ENCODE measurements at regions not wholly inside any gene's neighbourhood (a gene's known extent, or its start where the extent isn't known, plus 50 kb on each side); places are given as distances from the start of the nearest gene placed in this dataset.

- no peak for TF ChIP-seq ZNF639 (tag by site-specific recombination; IDR thresholded peaks at IDR 0.05)
- no peak for TF ChIP-seq ZBTB48 (tag by site-specific recombination; IDR thresholded peaks at IDR 0.05)
These were observed 243.8 kb upstream of the ADAMTS16 start (continued) for GRCh38 chr5:4896328-4896727.

DNA sequence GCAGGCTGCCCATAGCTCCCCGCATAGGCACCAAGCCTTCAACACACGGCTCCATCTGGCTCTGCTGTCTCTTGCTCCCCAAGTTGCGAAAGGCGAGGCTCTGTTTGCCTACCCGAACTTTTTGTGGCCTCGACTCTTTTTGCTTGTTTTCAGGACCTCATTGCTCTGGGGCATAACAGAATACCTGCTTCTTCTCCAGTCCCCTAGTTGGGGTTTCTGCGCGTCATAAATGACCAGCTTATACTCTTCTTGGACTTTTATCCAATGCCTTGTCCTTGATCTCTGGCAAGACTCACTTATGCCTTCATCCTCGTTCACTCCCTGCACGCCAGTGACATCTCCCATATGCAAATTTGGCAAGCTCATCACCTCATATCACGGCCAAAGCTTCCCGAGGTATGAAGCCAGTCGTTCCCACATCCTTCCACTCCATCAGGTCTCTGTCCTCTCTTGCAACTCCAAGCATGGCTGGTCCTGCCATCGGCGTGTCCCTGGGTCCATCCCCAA is 238.8 kb upstream of the ADAMTS16 start:
- ChIA-PET POLR2A (no interaction called here), CTCF (no interaction called here)
- H3K4me3 ChIP-seq (ENCODE audit: low read depth, low read length) = no peak overlapping the region

DNA sequence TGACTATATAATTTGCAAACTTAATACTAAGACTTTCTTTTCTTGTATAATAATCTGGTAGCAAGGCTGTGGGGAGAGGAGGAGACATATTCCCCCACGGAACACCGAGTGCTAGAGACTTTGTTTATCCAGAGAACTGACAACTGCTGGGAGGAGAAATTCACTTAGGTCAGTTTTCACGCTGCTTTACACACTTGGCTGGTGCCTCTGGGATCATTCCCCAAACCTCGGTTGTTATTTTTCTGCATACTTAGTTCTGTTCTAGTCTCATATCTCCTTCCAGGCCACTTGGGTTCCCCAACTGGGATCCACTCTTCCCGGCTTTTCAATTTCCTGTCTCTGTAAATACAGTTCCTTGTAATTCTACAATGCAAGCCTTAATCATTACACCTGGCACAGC is 238.2 kb upstream of the ADAMTS16 start:
- no peak overlapping the region for H3K4me3 ChIP-seq (ENCODE audit: low read depth, low read length)
- H3K9me3 ChIP-seq (ENCODE audit: control insufficient read depth, insufficient read depth, low read depth, low read length) = no peaks in the 10 kb centered on the region
- CTCF ChIA-PET = no interaction called here
- H3K27ac ChIP-seq (ENCODE audit: extremely low read depth, low read depth, low read length) = no peak overlapping the region
- POLR2A ChIA-PET = no interaction called here
- H3K36me3 ChIP-seq (ENCODE audit: control insufficient read depth in 2 of 2, insufficient read depth in 1 of 2, low read length in 2 of 2) = no peaks in the 10 kb centered on the region
- peaks cover 2% of the 10 kb centered on the region; the same call in 1 of the 2 replicates for H3K4me1 ChIP-seq (ENCODE audit: control insufficient read depth, insufficient read depth, low read length)
- no peak for TF ChIP-seq RBAK (tag by site-specific recombination; IDR thresholded peaks at IDR 0.05)
- no peak for TF ChIP-seq ZNF10 (tag by site-specific recombination; IDR thresholded peaks at IDR 0.05)
- TF ChIP-seq ZBTB48 (tag by site-specific recombination; IDR thresholded peaks at IDR 0.05) = no peak
- TF ChIP-seq ZNF132 (tag by site-specific recombination; IDR thresholded peaks at IDR 0.05; ENCODE audit: borderline replicate concordance) = no peak
- TF ChIP-seq, protein P1, sequence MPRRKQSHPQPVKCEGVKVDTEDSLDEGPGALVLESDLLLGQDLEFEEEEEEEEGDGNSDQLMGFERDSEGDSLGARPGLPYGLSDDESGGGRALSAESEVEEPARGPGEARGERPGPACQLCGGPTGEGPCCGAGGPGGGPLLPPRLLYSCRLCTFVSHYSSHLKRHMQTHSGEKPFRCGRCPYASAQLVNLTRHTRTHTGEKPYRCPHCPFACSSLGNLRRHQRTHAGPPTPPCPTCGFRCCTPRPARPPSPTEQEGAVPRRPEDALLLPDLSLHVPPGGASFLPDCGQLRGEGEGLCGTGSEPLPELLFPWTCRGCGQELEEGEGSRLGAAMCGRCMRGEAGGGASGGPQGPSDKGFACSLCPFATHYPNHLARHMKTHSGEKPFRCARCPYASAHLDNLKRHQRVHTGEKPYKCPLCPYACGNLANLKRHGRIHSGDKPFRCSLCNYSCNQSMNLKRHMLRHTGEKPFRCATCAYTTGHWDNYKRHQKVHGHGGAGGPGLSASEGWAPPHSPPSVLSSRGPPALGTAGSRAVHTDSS (tag by site-specific recombination; IDR thresholded peaks at IDR 0.05) = no peak
- TF ChIP-seq ZNF510 (tag by site-specific recombination; IDR thresholded peaks at IDR 0.05; ENCODE audit: insufficient replicate concordance) = no peak
- TF ChIP-seq ZNF426 (tag by site-specific recombination; IDR thresholded peaks at IDR 0.05) = no peak

More for the DNA sequence above, 238.8 kb upstream of the ADAMTS16 start:
- H3K36me3 ChIP-seq (ENCODE audit: control insufficient read depth in 2 of 2, insufficient read depth in 1 of 2, low read length in 2 of 2) = no peaks in the 10 kb centered on the region
- no peak overlapping the region for H3K27ac ChIP-seq (ENCODE audit: extremely low read depth, low read depth, low read length)
- H3K9me3 ChIP-seq (ENCODE audit: control insufficient read depth, insufficient read depth, low read depth, low read length) = no peaks in the 10 kb centered on the region
- H3K4me1 ChIP-seq (ENCODE audit: control insufficient read depth, insufficient read depth, low read length) = no peaks in the 10 kb centered on the region
- TF ChIP-seq ZNF626 (tag by site-specific recombination; IDR thresholded peaks at IDR 0.05) (no peak), ZNF132 (tag by site-specific recombination; IDR thresholded peaks at IDR 0.05; ENCODE audit: borderline replicate concordance) (no peak), ZNF292 (tag by site-specific recombination; IDR thresholded peaks at IDR 0.05; ENCODE audit: borderline replicate concordance, low read depth) (no peak), YY1 (tag by site-specific recombination; IDR thresholded peaks at IDR 0.05) (no peak)
- TF ChIP-seq, protein P2, sequence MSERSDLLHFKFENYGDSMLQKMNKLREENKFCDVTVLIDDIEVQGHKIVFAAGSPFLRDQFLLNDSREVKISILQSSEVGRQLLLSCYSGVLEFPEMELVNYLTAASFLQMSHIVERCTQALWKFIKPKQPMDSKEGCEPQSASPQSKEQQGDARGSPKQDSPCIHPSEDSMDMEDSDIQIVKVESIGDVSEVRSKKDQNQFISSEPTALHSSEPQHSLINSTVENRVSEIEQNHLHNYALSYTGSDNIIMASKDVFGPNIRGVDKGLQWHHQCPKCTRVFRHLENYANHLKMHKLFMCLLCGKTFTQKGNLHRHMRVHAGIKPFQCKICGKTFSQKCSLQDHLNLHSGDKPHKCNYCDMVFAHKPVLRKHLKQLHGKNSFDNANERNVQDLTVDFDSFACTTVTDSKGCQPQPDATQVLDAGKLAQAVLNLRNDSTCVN (tag by site-specific recombination; optimal IDR thresholded peaks at IDR 0.05) = no peak
- TF ChIP-seq, protein P3, sequence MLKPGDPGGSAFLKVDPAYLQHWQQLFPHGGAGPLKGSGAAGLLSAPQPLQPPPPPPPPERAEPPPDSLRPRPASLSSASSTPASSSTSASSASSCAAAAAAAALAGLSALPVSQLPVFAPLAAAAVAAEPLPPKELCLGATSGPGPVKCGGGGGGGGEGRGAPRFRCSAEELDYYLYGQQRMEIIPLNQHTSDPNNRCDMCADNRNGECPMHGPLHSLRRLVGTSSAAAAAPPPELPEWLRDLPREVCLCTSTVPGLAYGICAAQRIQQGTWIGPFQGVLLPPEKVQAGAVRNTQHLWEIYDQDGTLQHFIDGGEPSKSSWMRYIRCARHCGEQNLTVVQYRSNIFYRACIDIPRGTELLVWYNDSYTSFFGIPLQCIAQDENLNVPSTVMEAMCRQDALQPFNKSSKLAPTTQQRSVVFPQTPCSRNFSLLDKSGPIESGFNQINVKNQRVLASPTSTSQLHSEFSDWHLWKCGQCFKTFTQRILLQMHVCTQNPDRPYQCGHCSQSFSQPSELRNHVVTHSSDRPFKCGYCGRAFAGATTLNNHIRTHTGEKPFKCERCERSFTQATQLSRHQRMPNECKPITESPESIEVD (tag by site-specific recombination; IDR thresholded peaks at IDR 0.05) = no peak
